HL-60 (cell line): ENCODE measurements at regions not wholly inside any gene's neighbourhood (a gene's known extent, or its start where the extent isn't known, plus 50 kb on each side); places are given as distances from the start of the nearest gene placed in this dataset.

Source experiments
- DNase-seq, 2 experiments: peaks; one replicate each; pipeline ENCODE4 v3.0.0-alpha.2; 2010 to 2020; ENCODE audit warnings: low read depth in 1 of 2, low spot score in 1 of 2
- H3K27ac ChIP-seq: fragments of 250-450 bp; sonication (Bioruptor Pico); replicated peaks from 2 replicates; pipeline ENCODE4 v1.5.1; 2020; ENCODE audit warnings: mild to moderate bottlenecking, moderate library complexity
- H3K27me3 ChIP-seq: fragments of 250-450 bp; sonication (Bioruptor Pico); 2 replicates; pipeline ENCODE4 v1.5.1; 2021; ENCODE audit warnings: mild to moderate bottlenecking, moderate library complexity; ENCODE audit not compliant: insufficient read depth, poor library complexity, severe bottlenecking
- H3K4me3 ChIP-seq: replicated peaks from 2 replicates; pipeline ENCODE4 v1.5.1; 2011; ENCODE audit warnings: mild to moderate bottlenecking, control low read depth, low read length; ENCODE audit not compliant: insufficient read depth
- CTCF ChIP-seq: IDR thresholded peaks from one replicate; pipeline ENCODE4 v1.5.1; 2011; ENCODE audit warnings: low read length, control low read depth, inconsistent platforms; ENCODE audit not compliant: insufficient read depth
- GABPA ChIP-seq: IDR thresholded peaks from 2 replicates; pipeline ENCODE4 v1.6.1; 2012; ENCODE audit warnings: low read depth
- POLR2AphosphoS5 ChIP-seq: IDR thresholded peaks from 2 replicates; pipeline ENCODE4 v1.6.1; 2012; ENCODE audit warnings: low read depth
- SPI1 ChIP-seq: IDR thresholded peaks from 2 replicates; pipeline ENCODE4 v1.6.1; 2012; ENCODE audit warnings: low read depth, mild to moderate bottlenecking, borderline replicate concordance
- TF ChIP-seq, protein P1 (sequence below): IDR thresholded peaks from 2 replicates; pipeline ENCODE4 v1.6.1; 2012; ENCODE audit warnings: low read depth; ENCODE audit not compliant: insufficient replicate concordance

- no peaks in the 10 kb centered on the region for H3K27me3 ChIP-seq
- no peak overlapping the region for H3K4me3 ChIP-seq
- H3K27ac ChIP-seq: no peak overlapping the region
- no peak for TF ChIP-seq CTCF
- TF ChIP-seq POLR2AphosphoS5: no peak
- TF ChIP-seq SPI1: no peak
- no peak for DNase-seq
These were observed 411.7 kb downstream of the EPM2A start for GRCh38 chr6:145323646-145324045.

GRCh38 chr6:145327586-145327985 lies 407.7 kb downstream of the EPM2A start:
- no peak overlapping the region for H3K27ac ChIP-seq
- H3K4me3 ChIP-seq: no peak overlapping the region
- TF ChIP-seq, protein P1, sequence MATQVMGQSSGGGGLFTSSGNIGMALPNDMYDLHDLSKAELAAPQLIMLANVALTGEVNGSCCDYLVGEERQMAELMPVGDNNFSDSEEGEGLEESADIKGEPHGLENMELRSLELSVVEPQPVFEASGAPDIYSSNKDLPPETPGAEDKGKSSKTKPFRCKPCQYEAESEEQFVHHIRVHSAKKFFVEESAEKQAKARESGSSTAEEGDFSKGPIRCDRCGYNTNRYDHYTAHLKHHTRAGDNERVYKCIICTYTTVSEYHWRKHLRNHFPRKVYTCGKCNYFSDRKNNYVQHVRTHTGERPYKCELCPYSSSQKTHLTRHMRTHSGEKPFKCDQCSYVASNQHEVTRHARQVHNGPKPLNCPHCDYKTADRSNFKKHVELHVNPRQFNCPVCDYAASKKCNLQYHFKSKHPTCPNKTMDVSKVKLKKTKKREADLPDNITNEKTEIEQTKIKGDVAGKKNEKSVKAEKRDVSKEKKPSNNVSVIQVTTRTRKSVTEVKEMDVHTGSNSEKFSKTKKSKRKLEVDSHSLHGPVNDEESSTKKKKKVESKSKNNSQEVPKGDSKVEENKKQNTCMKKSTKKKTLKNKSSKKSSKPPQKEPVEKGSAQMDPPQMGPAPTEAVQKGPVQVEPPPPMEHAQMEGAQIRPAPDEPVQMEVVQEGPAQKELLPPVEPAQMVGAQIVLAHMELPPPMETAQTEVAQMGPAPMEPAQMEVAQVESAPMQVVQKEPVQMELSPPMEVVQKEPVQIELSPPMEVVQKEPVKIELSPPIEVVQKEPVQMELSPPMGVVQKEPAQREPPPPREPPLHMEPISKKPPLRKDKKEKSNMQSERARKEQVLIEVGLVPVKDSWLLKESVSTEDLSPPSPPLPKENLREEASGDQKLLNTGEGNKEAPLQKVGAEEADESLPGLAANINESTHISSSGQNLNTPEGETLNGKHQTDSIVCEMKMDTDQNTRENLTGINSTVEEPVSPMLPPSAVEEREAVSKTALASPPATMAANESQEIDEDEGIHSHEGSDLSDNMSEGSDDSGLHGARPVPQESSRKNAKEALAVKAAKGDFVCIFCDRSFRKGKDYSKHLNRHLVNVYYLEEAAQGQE: no peak
- no peak for TF ChIP-seq POLR2AphosphoS5
- TF ChIP-seq SPI1: no peak
- TF ChIP-seq GABPA: no peak
- no peak for TF ChIP-seq CTCF
- DNase-seq: no peak
- H3K27me3 ChIP-seq: no peaks in the 10 kb centered on the region

- H3K27ac ChIP-seq: no peak overlapping the region
- TF ChIP-seq, protein P1: no peak
- H3K27me3 ChIP-seq: no peaks in the 10 kb centered on the region
- DNase-seq: no peak
- H3K4me3 ChIP-seq: no peak overlapping the region
These were observed 406.1 kb downstream of the EPM2A start for GRCh38 chr6:145329257-145329656.

DNA sequence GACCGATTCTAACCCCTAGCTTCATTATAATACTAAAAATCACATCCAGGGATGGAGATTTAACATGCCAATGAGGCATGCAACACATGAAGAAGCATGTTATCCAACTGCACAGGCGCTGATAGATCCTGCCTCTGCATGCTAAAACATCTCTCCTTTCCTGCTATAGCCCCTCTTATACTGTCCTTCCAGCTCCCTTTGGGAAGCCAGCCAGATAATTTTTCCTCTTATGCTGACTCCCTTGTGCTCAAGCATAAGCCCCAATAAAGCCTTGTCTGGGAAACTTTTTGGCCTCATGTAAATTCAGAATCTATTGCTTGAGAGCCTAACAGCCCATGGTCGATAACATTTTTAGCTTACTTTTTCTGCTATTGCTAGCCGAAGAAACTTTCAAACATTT lies 404.3 kb downstream of the EPM2A start:
- H3K4me3 ChIP-seq: no peak overlapping the region
- H3K27me3 ChIP-seq: no peaks in the 10 kb centered on the region
- DNase-seq: no peak
- no peak overlapping the region for H3K27ac ChIP-seq
- TF ChIP-seq POLR2AphosphoS5: no peak
- TF ChIP-seq SPI1: no peak
- TF ChIP-seq, protein P1: no peak
- no peak for TF ChIP-seq CTCF
- no peak for TF ChIP-seq GABPA
